ENCODE measurements at regions not wholly inside any gene's neighbourhood (a gene's known extent, or its start where the extent isn't known, plus 50 kb on each side); places are given as distances from the start of the nearest gene placed in this dataset.
A peak's percentile ranks its signal among the peaks of the same experiment; 100 is the strongest.

DNA sequence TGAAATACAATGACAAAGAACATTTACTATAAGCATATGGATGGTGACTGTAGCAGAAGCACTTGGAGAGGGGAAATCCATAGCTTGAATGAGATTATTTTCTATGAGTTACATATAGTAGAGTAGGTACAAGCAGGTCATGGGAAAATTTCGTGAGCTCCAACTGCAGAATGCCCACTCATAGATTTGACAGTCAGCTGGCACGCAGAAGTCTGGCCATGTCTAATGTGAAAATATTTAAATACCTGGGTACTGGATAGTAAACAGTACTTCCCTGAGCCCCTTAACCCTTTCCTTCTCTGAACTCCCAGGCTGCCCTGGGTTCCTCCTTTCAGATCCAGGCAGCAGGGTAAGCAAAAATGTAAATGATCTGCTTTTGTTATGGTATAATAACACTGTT, 209.7 kb downstream of the OTUD1 start:
- TF ChIP-seq EGR1 (IDR thresholded peaks at IDR 0.05): no peak
- no peak for TF ChIP-seq FOXM1 (IDR thresholded peaks at IDR 0.05; ENCODE audit: borderline replicate concordance, low read depth)
- TF ChIP-seq CREB1 (IDR thresholded peaks at IDR 0.05; ENCODE audit: low read depth): no peak
- no peak for TF ChIP-seq ZBTB7A (IDR thresholded peaks at IDR 0.05; ENCODE audit: low read depth)
- no peak for TF ChIP-seq CEBPB (IDR thresholded peaks at IDR 0.05)

- peak; percentile 37; the same call in 1 of the 2 replicates for TF ChIP-seq RAD21 (IDR thresholded peaks at IDR 0.05; ENCODE audit: low read depth)
- TF ChIP-seq FOXM1 (IDR thresholded peaks at IDR 0.05; ENCODE audit: borderline replicate concordance, low read depth): no peak
Measured at GRCh38 chr10:23656735-23657134, 217.9 kb downstream of the OTUD1 start.

GRCh38 chr10:23657677-23658076, 218.8 kb downstream of the OTUD1 start:
- TF ChIP-seq, protein P1, sequence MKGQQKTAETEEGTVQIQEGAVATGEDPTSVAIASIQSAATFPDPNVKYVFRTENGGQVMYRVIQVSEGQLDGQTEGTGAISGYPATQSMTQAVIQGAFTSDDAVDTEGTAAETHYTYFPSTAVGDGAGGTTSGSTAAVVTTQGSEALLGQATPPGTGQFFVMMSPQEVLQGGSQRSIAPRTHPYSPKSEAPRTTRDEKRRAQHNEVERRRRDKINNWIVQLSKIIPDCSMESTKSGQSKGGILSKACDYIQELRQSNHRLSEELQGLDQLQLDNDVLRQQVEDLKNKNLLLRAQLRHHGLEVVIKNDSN (IDR thresholded peaks at IDR 0.05): no peak
- no peak for TF ChIP-seq EGR1 (IDR thresholded peaks at IDR 0.05)
- no peak for TF ChIP-seq REST (IDR thresholded peaks at IDR 0.05; ENCODE audit: low read depth)
- TF ChIP-seq TEAD4 (IDR thresholded peaks at IDR 0.05): no peak
- no peak for TF ChIP-seq CREB1 (IDR thresholded peaks at IDR 0.05; ENCODE audit: low read depth)
- TF ChIP-seq MAX (IDR thresholded peaks at IDR 0.05): no peak
- no peak for TF ChIP-seq NFIC (IDR thresholded peaks at IDR 0.05)
- TF ChIP-seq EP300 (IDR thresholded peaks at IDR 0.05; ENCODE audit: borderline replicate concordance): no peak
- TF ChIP-seq YY1 (IDR thresholded peaks at IDR 0.05; ENCODE audit: low read depth): no peak
- no peak for TF ChIP-seq CEBPB (IDR thresholded peaks at IDR 0.05)
- TF ChIP-seq FOXM1 (IDR thresholded peaks at IDR 0.05; ENCODE audit: borderline replicate concordance, low read depth): no peak
- no peak for TF ChIP-seq RAD21 (IDR thresholded peaks at IDR 0.05; ENCODE audit: low read depth)
- no peak for TF ChIP-seq TAF1 (IDR thresholded peaks at IDR 0.05; ENCODE audit: low read depth)
- no peak for TF ChIP-seq TCF12 (IDR thresholded peaks at IDR 0.05; ENCODE audit: low read depth)
- TF ChIP-seq ZBTB7A (IDR thresholded peaks at IDR 0.05; ENCODE audit: low read depth): no peak

DNA sequence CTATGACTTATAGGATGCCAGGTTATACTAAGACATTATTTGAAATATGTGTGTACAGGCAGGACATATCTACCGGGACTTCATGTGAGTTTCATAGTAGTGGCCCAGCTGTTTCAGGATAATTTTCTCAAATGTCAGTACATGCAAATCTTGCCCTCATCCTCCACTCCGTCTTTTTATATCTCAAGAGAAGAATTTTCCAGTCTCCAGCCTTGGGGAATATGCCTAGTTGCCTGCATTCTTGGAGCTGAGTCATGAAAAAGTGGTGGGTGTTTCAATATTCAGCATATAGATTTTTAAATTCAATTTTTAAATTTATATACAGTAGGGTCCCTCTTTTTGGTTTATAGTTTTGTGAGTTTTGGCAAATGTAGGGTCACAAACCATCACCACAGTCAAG, 236.7 kb downstream of the OTUD1 start:
- TF ChIP-seq RAD21 (IDR thresholded peaks at IDR 0.05; ENCODE audit: low read depth): no peak

DNA sequence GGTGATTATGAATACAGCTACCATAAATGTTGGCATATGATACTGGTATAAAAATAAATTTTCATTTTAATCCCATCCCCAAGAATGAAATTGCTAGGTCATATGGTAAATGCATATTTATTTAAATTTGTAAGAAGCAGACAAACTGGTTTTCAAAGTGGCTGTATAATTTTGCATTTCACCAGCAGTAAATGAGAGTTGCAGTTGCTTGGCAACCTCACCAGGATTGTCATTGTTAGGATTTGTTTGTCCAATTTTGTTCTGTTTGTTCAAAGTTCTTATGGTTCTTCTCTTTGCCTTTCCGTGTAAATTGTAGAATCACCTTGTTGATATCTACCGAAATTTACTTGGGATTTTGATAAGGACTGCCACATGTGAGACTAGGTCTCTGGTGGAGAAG, 237.4 kb downstream of the OTUD1 start:
- TF ChIP-seq EGR1 (IDR thresholded peaks at IDR 0.05) (no peak), TAF1 (IDR thresholded peaks at IDR 0.05; ENCODE audit: low read depth) (no peak), MAX (IDR thresholded peaks at IDR 0.05) (no peak), EP300 (IDR thresholded peaks at IDR 0.05; ENCODE audit: borderline replicate concordance) (no peak), TCF12 (IDR thresholded peaks at IDR 0.05; ENCODE audit: low read depth) (no peak), CREB1 (IDR thresholded peaks at IDR 0.05; ENCODE audit: low read depth) (no peak), NFIC (IDR thresholded peaks at IDR 0.05) (no peak)

DNA sequence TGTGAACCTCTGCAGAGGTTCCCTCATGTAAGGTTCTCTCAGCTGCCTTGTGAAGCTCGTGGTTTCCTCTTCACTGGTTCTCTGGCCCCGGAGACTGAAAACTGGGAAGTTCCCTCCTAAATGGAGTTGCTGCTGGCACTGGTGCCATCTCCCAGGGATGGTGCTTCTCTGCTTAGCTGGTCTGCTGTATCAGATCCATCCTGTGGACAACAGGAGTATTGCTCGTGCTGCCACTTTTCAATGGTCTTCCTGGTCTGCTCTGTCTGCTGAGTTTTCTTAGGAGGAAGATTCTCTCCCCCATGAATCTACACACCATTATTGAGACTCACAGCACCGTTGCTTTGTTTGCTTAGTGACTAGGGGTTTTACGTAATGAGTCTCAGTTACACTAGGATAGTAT, 247.8 kb downstream of the OTUD1 start:
- TF ChIP-seq CEBPB (IDR thresholded peaks at IDR 0.05): no peak
- no peak for TF ChIP-seq TEAD4 (IDR thresholded peaks at IDR 0.05)
- no peak for TF ChIP-seq FOXM1 (IDR thresholded peaks at IDR 0.05; ENCODE audit: borderline replicate concordance, low read depth)

DNA sequence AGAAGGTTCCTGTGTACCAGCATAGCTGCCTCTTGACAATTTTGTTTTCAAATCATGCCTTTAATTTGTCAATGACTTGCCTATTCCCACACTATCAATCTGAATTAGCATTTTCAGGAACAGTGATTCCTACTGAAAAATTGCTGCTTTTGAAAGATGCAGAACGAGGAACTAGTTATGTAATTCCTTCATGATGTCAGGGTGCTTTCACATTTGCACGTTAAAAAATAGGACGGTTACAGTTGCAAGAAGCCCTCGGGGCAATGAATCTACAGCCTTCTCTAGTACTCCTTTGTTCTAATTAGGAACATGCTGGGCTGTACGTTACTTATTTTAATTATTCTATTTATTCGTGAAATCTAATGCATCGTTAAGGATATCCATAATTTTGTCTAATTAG, 253.9 kb downstream of the OTUD1 start:
- no peak for TF ChIP-seq EP300 (IDR thresholded peaks at IDR 0.05; ENCODE audit: borderline replicate concordance)
- no peak for TF ChIP-seq CREB1 (IDR thresholded peaks at IDR 0.05; ENCODE audit: low read depth)
- TF ChIP-seq FOXM1 (IDR thresholded peaks at IDR 0.05; ENCODE audit: borderline replicate concordance, low read depth): no peak
- TF ChIP-seq REST (IDR thresholded peaks at IDR 0.05; ENCODE audit: low read depth): no peak
- no peak for TF ChIP-seq TAF1 (IDR thresholded peaks at IDR 0.05; ENCODE audit: low read depth)
- TF ChIP-seq CEBPB (IDR thresholded peaks at IDR 0.05): no peak
- TF ChIP-seq YY1 (IDR thresholded peaks at IDR 0.05; ENCODE audit: low read depth): no peak
- TF ChIP-seq ZBTB7A (IDR thresholded peaks at IDR 0.05; ENCODE audit: low read depth): no peak
- TF ChIP-seq TEAD4 (IDR thresholded peaks at IDR 0.05): no peak
- no peak for TF ChIP-seq NFIC (IDR thresholded peaks at IDR 0.05)
- TF ChIP-seq RAD21 (IDR thresholded peaks at IDR 0.05; ENCODE audit: low read depth): no peak
- no peak for TF ChIP-seq TCF12 (IDR thresholded peaks at IDR 0.05; ENCODE audit: low read depth)
- TF ChIP-seq EGR1 (IDR thresholded peaks at IDR 0.05): no peak
- TF ChIP-seq, protein P1 (IDR thresholded peaks at IDR 0.05): no peak
- no peak for TF ChIP-seq MAX (IDR thresholded peaks at IDR 0.05)

Measured in Ishikawa (cell line).